ENCODE measurements at regions not wholly inside any gene's neighbourhood (a gene's known extent, or its start where the extent isn't known, plus 50 kb on each side); places are given as distances from the start of the nearest gene placed in this dataset.
"Not testable (repeated sequence)": the region's sequence is repeated elsewhere in the genome, so short reads cannot be mapped to it uniquely, and the experiment has no call there.

- Mint-ChIP-seq H3K36me3 (no peaks in the 10 kb centered on the region), H3K9me3 (peaks cover 9% of the 10 kb centered on the region)
These were observed 92.1 kb upstream of the ADAMTS5 start for GRCh38 chr21:27058673-27059605.

GRCh38 chr21:27057997-27058396 lies 91.1 kb upstream of the ADAMTS5 start:
- peaks cover 8% of the 10 kb centered on the region for H3K9me3 Mint-ChIP-seq
- no peaks in the 10 kb centered on the region for H3K27me3 Mint-ChIP-seq
- H3K4me1 Mint-ChIP-seq, result no peaks in the 10 kb centered on the region
- ATAC-seq (ENCODE audit: low read depth), result no peak
- H3K4me3 Mint-ChIP-seq, result no peak overlapping the region
- H3K36me3 Mint-ChIP-seq, result no peaks in the 10 kb centered on the region
- DNase-seq (ENCODE audit: low spot score in 2 of 2), result no peak
- H3K27ac Mint-ChIP-seq, result no peak overlapping the region

More at GRCh38 chr21:27058673-27059605, 92.1 kb upstream of the ADAMTS5 start:
- Mint-ChIP-seq H3K27ac (no peak overlapping the region), H3K4me1 (no peaks in the 10 kb centered on the region), H3K27me3 (no peaks in the 10 kb centered on the region), H3K4me3 (no peak overlapping the region)
- DNase-seq (ENCODE audit: low spot score in 2 of 2) (no peak), ATAC-seq (ENCODE audit: low read depth) (no peak)

- no peaks in the 10 kb centered on the region for H3K27me3 Mint-ChIP-seq
- peaks cover 6% of the 10 kb centered on the region for H3K9me3 Mint-ChIP-seq
- no peaks in the 10 kb centered on the region for H3K4me1 Mint-ChIP-seq
- no peak for DNase-seq (ENCODE audit: low spot score in 2 of 2)
- H3K36me3 Mint-ChIP-seq, result no peaks in the 10 kb centered on the region
- no peak for ATAC-seq (ENCODE audit: low read depth)
- no peak overlapping the region for H3K4me3 Mint-ChIP-seq
- H3K27ac Mint-ChIP-seq, result no peak overlapping the region
These were observed 80.9 kb upstream of the ADAMTS5 start for GRCh38 chr21:27047658-27048314.

GRCh38 chr21:27047283-27047657 lies 80.4 kb upstream of the ADAMTS5 start:
- no peaks in the 10 kb centered on the region for H3K36me3 Mint-ChIP-seq

GRCh38 chr21:27045281-27045985 lies 78.5 kb upstream of the ADAMTS5 start:
- H3K27me3 Mint-ChIP-seq, result no peaks in the 10 kb centered on the region
- no peaks in the 10 kb centered on the region for H3K36me3 Mint-ChIP-seq
- DNase-seq (ENCODE audit: low spot score in 2 of 2) (no peak), ATAC-seq (ENCODE audit: low read depth) (no peak)
- H3K4me3 Mint-ChIP-seq, result no peak overlapping the region
- H3K4me1 Mint-ChIP-seq, result no peaks in the 10 kb centered on the region
- peaks cover 2% of the 10 kb centered on the region for H3K9me3 Mint-ChIP-seq
- H3K27ac Mint-ChIP-seq, result no peak overlapping the region

More at GRCh38 chr21:27047283-27047657, 80.4 kb upstream of the ADAMTS5 start:
- ATAC-seq (ENCODE audit: low read depth) (no peak), DNase-seq (ENCODE audit: low spot score in 2 of 2) (no peak)
- H3K9me3 Mint-ChIP-seq, result peaks cover 6% of the 10 kb centered on the region
- no peaks in the 10 kb centered on the region for H3K4me1 Mint-ChIP-seq
- no peaks in the 10 kb centered on the region for H3K27me3 Mint-ChIP-seq
- no peak overlapping the region for H3K4me3 Mint-ChIP-seq
- no peak overlapping the region for H3K27ac Mint-ChIP-seq

- Mint-ChIP-seq H3K27me3 (no peaks in the 10 kb centered on the region), H3K27ac (no peak overlapping the region), H3K4me3 (no peak overlapping the region), H3K36me3 (no peaks in the 10 kb centered on the region), H3K4me1 (no peaks in the 10 kb centered on the region), H3K9me3 (no peaks in the 10 kb centered on the region)
- ATAC-seq (ENCODE audit: low read depth) (no peak), DNase-seq (ENCODE audit: low spot score in 2 of 2) (no peak)
These were observed 76.5 kb upstream of the ADAMTS5 start for GRCh38 chr21:27043377-27043776.

GRCh38 chr21:27040738-27041469 lies 74.0 kb upstream of the ADAMTS5 start:
- Mint-ChIP-seq H3K9me3 (no peaks in the 10 kb centered on the region), H3K4me1 (no peaks in the 10 kb centered on the region), H3K27ac (no peak overlapping the region), H3K27me3 (no peaks in the 10 kb centered on the region), H3K4me3 (no peak overlapping the region), H3K36me3 (no peaks in the 10 kb centered on the region)
- DNase-seq (ENCODE audit: low spot score in 2 of 2) (no peak), ATAC-seq (ENCODE audit: low read depth) (no peak)

GRCh38 chr21:27036736-27037301 lies 69.9 kb upstream of the ADAMTS5 start:
- Mint-ChIP-seq H3K9me3 (peaks cover 4% of the 10 kb centered on the region), H3K27me3 (no peaks in the 10 kb centered on the region)

GRCh38 chr21:27035791-27036190 lies 68.9 kb upstream of the ADAMTS5 start:
- Mint-ChIP-seq H3K4me3 (no peak overlapping the region), H3K36me3 (no peaks in the 10 kb centered on the region), H3K9me3 (peaks cover 4% of the 10 kb centered on the region), H3K27me3 (no peaks in the 10 kb centered on the region), H3K4me1 (no peaks in the 10 kb centered on the region), H3K27ac (no peak overlapping the region)
- DNase-seq (ENCODE audit: low spot score in 2 of 2) (no peak), ATAC-seq (ENCODE audit: low read depth) (no peak)

More at GRCh38 chr21:27036736-27037301, 69.9 kb upstream of the ADAMTS5 start:
- Mint-ChIP-seq H3K27ac (no peak overlapping the region), H3K4me3 (no peak overlapping the region), H3K4me1 (no peaks in the 10 kb centered on the region), H3K36me3 (no peaks in the 10 kb centered on the region)
- ATAC-seq (ENCODE audit: low read depth) (no peak), DNase-seq (ENCODE audit: low spot score in 2 of 2) (no peak)

- Mint-ChIP-seq H3K4me3 (no peak overlapping the region), H3K9me3 (peaks cover 4% of the 10 kb centered on the region), H3K27ac (no peak overlapping the region), H3K4me1 (no peaks in the 10 kb centered on the region), H3K36me3 (no peaks in the 10 kb centered on the region), H3K27me3 (no peaks in the 10 kb centered on the region)
- ATAC-seq (ENCODE audit: low read depth) (no peak), DNase-seq (ENCODE audit: low spot score in 2 of 2) (no peak)
These were observed 67.9 kb upstream of the ADAMTS5 start for GRCh38 chr21:27034796-27035195.

GRCh38 chr21:27033471-27033870 lies 66.6 kb upstream of the ADAMTS5 start:
- DNase-seq (ENCODE audit: low spot score in 2 of 2) (no peak), ATAC-seq (ENCODE audit: low read depth) (no peak)
- H3K27me3 Mint-ChIP-seq, result no peaks in the 10 kb centered on the region
- H3K36me3 Mint-ChIP-seq, result no peaks in the 10 kb centered on the region
- H3K9me3 Mint-ChIP-seq, result peaks cover 5% of the 10 kb centered on the region
- no peak overlapping the region for H3K4me3 Mint-ChIP-seq
- no peak overlapping the region for H3K27ac Mint-ChIP-seq
- H3K4me1 Mint-ChIP-seq, result no peaks in the 10 kb centered on the region

- Mint-ChIP-seq H3K4me1 (no peaks in the 10 kb centered on the region), H3K27ac (no peak overlapping the region), H3K27me3 (no peaks in the 10 kb centered on the region), H3K9me3 (peaks cover 1% of the 10 kb centered on the region), H3K4me3 (no peak overlapping the region), H3K36me3 (no peaks in the 10 kb centered on the region)
- no peak for ATAC-seq (ENCODE audit: low read depth)
- DNase-seq (ENCODE audit: low spot score in 2 of 2), result no peak
These were observed 59.6 kb upstream of the ADAMTS5 start for GRCh38 chr21:27026501-27026900.

- not testable (repeated sequence) for H3K36me3 Mint-ChIP-seq; DNase-seq (ENCODE audit: low spot score in 2 of 2); H3K9me3 Mint-ChIP-seq; ATAC-seq (ENCODE audit: low read depth); H3K27ac Mint-ChIP-seq; H3K27me3 Mint-ChIP-seq; H3K4me1 Mint-ChIP-seq; H3K4me3 Mint-ChIP-seq
These were observed 58.8 kb upstream of the ADAMTS5 start for GRCh38 chr21:27025708-27026107.
